ENCODE measurements at regions not wholly inside any gene's neighbourhood (a gene's known extent, or its start where the extent isn't known, plus 50 kb on each side); places are given as distances from the start of the nearest gene placed in this dataset.
"Not testable (repeated sequence)": the region's sequence is repeated elsewhere in the genome, so short reads cannot be mapped to it uniquely, and the experiment has no call there.

DNA sequence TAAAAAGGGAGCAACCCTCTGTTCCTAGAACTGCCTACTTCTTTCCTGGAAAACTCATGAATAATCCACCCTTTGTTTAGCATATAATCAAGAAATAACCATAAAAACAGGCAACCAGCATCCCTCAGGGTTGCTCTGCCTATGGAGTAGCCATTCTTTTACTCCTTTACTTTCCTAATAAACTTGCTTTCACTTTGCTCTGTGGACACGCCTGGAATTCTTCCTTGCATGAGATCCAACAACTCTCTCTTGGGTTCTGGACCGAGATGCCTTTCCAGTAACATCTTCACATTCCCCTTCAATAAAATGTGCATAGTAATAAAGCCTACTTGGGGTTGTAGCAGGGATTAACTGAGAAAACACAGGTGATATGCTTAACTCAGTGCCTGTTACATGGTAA, 286.4 kb upstream of the AMIGO2 start:
- no peak overlapping the region for H2AK9ac ChIP-seq (replicated peaks; ENCODE audit: low read depth, low read length, poor library complexity)
- no peak overlapping the region for H2AFZ ChIP-seq (replicated peaks; ENCODE audit: low read length, poor library complexity)
- H3K27me3 ChIP-seq (ENCODE audit: control insufficient read depth, insufficient read depth, low read length): no peaks in the 10 kb centered on the region; the same call in 1 of the 2 replicates
- H3K9ac ChIP-seq (ENCODE audit: low read depth, low read length): no peak overlapping the region
- no peak overlapping the region for H2BK120ac ChIP-seq (ENCODE audit: low read depth, low read length)
- H3K9me3 ChIP-seq (ENCODE audit: control insufficient read depth, insufficient read depth, low read length): no peaks in the 10 kb centered on the region
- no peak overlapping the region for H3K4me3 ChIP-seq (ENCODE audit: insufficient read depth, low read depth, low read length)
- H2BK20ac ChIP-seq (ENCODE audit: low read depth, low read length): no peak overlapping the region
- H4K91ac ChIP-seq (ENCODE audit: insufficient read depth, low read depth, low read length): no peak overlapping the region
- H3K23ac ChIP-seq (ENCODE audit: low read depth, low read length): no peak overlapping the region
- no peak overlapping the region for H3K56ac ChIP-seq (ENCODE audit: extremely low read depth, insufficient read depth, low read length)
- H4K20me1 ChIP-seq (ENCODE audit: insufficient read depth, low read length): no peaks in the 10 kb centered on the region
- H3K4ac ChIP-seq (ENCODE audit: low read depth, low read length): no peak overlapping the region
- H2BK15ac ChIP-seq (ENCODE audit: low read depth, low read length): no peak overlapping the region
- POLR2A ChIA-PET (ENCODE audit: unreplicated experiment): no interaction called here
- CTCF ChIA-PET: no interaction called here
- H4K5ac ChIP-seq (ENCODE audit: low read depth, low read length): no peak overlapping the region
- WGBS, 2 experiments (ENCODE audit: extremely low coverage in 2 of 2, insufficient read length in 1 of 2): no CpG with 5 or more reads among the region's 2 CpGs
- no peaks in the 10 kb centered on the region for H3K4me1 ChIP-seq (ENCODE audit: control insufficient read depth, insufficient read depth, low read length)
- no peak overlapping the region for H4K8ac ChIP-seq (ENCODE audit: low read depth in 2 of 2, low read length in 2 of 2)
- H3K9me1 ChIP-seq (ENCODE audit: insufficient read depth, low read length): no peaks in the 10 kb centered on the region; the same call in 1 of the 2 replicates
- no peaks in the 10 kb centered on the region for H3K79me1 ChIP-seq (ENCODE audit: low read depth in 1 of 2, low read length in 2 of 2)
- no TSS peak for BruUV-seq (replicated peaks)
- TF ChIP-seq RFX5 (IDR thresholded peaks at IDR 0.05; ENCODE audit: low read depth, low read length) (no peak), MAFK (IDR thresholded peaks at IDR 0.05; ENCODE audit: low read depth, low read length) (no peak), SMC3 (IDR thresholded peaks at IDR 0.05; ENCODE audit: low read depth, low read length) (no peak), CHD1 (IDR thresholded peaks at IDR 0.05; ENCODE audit: low read depth, low read length) (no peak), FOS (IDR thresholded peaks at IDR 0.05; ENCODE audit: low read depth, low read length) (no peak), CEBPB (IDR thresholded peaks at IDR 0.05; ENCODE audit: low read depth, low read length) (no peak)
- TF ChIP-seq, protein P1, sequence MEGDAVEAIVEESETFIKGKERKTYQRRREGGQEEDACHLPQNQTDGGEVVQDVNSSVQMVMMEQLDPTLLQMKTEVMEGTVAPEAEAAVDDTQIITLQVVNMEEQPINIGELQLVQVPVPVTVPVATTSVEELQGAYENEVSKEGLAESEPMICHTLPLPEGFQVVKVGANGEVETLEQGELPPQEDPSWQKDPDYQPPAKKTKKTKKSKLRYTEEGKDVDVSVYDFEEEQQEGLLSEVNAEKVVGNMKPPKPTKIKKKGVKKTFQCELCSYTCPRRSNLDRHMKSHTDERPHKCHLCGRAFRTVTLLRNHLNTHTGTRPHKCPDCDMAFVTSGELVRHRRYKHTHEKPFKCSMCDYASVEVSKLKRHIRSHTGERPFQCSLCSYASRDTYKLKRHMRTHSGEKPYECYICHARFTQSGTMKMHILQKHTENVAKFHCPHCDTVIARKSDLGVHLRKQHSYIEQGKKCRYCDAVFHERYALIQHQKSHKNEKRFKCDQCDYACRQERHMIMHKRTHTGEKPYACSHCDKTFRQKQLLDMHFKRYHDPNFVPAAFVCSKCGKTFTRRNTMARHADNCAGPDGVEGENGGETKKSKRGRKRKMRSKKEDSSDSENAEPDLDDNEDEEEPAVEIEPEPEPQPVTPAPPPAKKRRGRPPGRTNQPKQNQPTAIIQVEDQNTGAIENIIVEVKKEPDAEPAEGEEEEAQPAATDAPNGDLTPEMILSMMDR (conservative IDR thresholded peaks at IDR 0.05; ENCODE audit: low read depth, low read length): no peak
- dilution Hi-C loops (cut with HindIII; ENCODE audit: low sequenced_read_pairs, unreplicated experiment): no loop called here
- no peak overlapping the region for H3K27ac ChIP-seq (ENCODE audit: insufficient read depth, low read length)
- no peak for DNase-seq
- H3K4me2 ChIP-seq (ENCODE audit: low read depth, low read length): no peak overlapping the region
- no peak overlapping the region for H2BK5ac ChIP-seq (ENCODE audit: low read depth, low read length, poor library complexity, severe bottlenecking)
- no peaks in the 10 kb centered on the region for H3K36me3 ChIP-seq (ENCODE audit: control insufficient read depth, insufficient read depth, low read length)
- H3K14ac ChIP-seq (replicated peaks; ENCODE audit: low read depth, low read length): no peak overlapping the region
- in situ Hi-C loops (cut with MboI; ENCODE audit: low sequenced_read_pairs): no loop called here
- intact Hi-C loops (cut with micrococcal nuclease): no loop called here
- no peak overlapping the region for H2AK5ac ChIP-seq (ENCODE audit: low read depth, low read length)
- no peak overlapping the region for H3K18ac ChIP-seq (ENCODE audit: low read depth, low read length)
- no peak for ATAC-seq (ENCODE audit: low read depth)

DNA sequence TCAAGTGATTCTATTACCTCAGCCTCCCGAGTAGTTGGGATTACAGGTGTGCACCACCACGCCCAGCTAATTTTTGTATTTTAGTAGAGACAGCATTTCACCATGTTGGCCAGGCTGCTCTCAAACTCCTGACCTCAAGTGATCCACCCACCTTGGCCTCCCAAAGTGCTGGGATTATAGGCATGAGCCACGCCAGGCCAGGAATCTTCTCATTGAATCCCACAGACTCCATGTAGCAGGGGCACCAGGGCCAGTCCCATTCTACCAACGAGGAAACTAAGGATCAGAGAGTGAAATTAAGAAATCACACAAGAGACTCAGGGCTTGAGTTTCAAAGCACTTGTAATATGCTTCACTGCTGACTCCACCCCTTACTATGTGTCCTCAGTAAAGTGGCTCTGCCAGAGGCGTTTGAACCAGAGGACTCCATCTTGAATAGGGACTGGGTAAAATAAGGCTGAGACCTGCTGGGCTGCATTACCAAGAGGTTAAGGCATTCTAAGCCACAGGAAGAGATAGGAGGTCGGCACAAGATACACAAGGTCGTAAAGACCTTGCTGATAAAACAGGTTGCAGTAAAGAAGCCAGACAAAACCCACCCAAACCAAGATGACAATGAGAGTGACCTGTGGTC, 285.8 kb upstream of the AMIGO2 start:
- intact Hi-C loops (cut with micrococcal nuclease); H2BK15ac ChIP-seq (ENCODE audit: low read depth, low read length); H3K9ac ChIP-seq (ENCODE audit: low read depth, low read length); H4K91ac ChIP-seq (ENCODE audit: insufficient read depth, low read depth, low read length); ATAC-seq (ENCODE audit: low read depth); H2BK120ac ChIP-seq (ENCODE audit: low read depth, low read length); H3K27me3 ChIP-seq (ENCODE audit: control insufficient read depth, insufficient read depth, low read length); H4K5ac ChIP-seq (ENCODE audit: low read depth, low read length); in situ Hi-C loops (cut with MboI; ENCODE audit: low sequenced_read_pairs); H2BK20ac ChIP-seq (ENCODE audit: low read depth, low read length); H3K18ac ChIP-seq (ENCODE audit: low read depth, low read length); BruUV-seq (replicated peaks); H2AK5ac ChIP-seq (ENCODE audit: low read depth, low read length); H3K79me1 ChIP-seq (ENCODE audit: low read depth in 1 of 2, low read length in 2 of 2); H3K9me3 ChIP-seq (ENCODE audit: control insufficient read depth, insufficient read depth, low read length); H3K4ac ChIP-seq (ENCODE audit: low read depth, low read length); H2BK5ac ChIP-seq (ENCODE audit: low read depth, low read length, poor library complexity, severe bottlenecking); H4K8ac ChIP-seq (ENCODE audit: low read depth in 2 of 2, low read length in 2 of 2); H3K36me3 ChIP-seq (ENCODE audit: control insufficient read depth, insufficient read depth, low read length); H3K27ac ChIP-seq (ENCODE audit: insufficient read depth, low read length); H2AFZ ChIP-seq (replicated peaks; ENCODE audit: low read length, poor library complexity); dilution Hi-C loops (cut with HindIII; ENCODE audit: low sequenced_read_pairs, unreplicated experiment); H3K4me2 ChIP-seq (ENCODE audit: low read depth, low read length); H3K23ac ChIP-seq (ENCODE audit: low read depth, low read length); POLR2A ChIA-PET (ENCODE audit: unreplicated experiment); H3K4me1 ChIP-seq (ENCODE audit: control insufficient read depth, insufficient read depth, low read length); H3K4me3 ChIP-seq (ENCODE audit: insufficient read depth, low read depth, low read length); H3K56ac ChIP-seq (ENCODE audit: extremely low read depth, insufficient read depth, low read length); H2AK9ac ChIP-seq (replicated peaks; ENCODE audit: low read depth, low read length, poor library complexity); H4K20me1 ChIP-seq (ENCODE audit: insufficient read depth, low read length); H3K9me1 ChIP-seq (ENCODE audit: insufficient read depth, low read length); H3K14ac ChIP-seq (replicated peaks; ENCODE audit: low read depth, low read length); DNase-seq: not testable (repeated sequence)
- WGBS, 2 experiments (ENCODE audit: extremely low coverage in 2 of 2, insufficient read length in 1 of 2): 100% methylated on average over 1 of the region's 7 CpGs; no CpG with 5 or more reads in 1 of the 2 experiments
- CTCF ChIA-PET: interaction anchor here (0.6 kb wide), 1 partner anchor 222 kb away, joined by 3 read pairs; no protein-coding TSS in a partner anchor
